HG03159 (cell line): ENCODE measurements at regions not wholly inside any gene's neighbourhood (a gene's known extent, or its start where the extent isn't known, plus 50 kb on each side); places are given as distances from the start of the nearest gene placed in this dataset.
"Not testable (repeated sequence)": the region's sequence is repeated elsewhere in the genome, so short reads cannot be mapped to it uniquely, and the experiment has no call there.

Source experiments
- ATAC-seq: cut with Tn5 transposase; IDR thresholded peaks from one replicate; pipeline ENCODE4 v1.9.1; 2021; ENCODE audit warnings: mild to moderate bottlenecking, moderate library complexity; ENCODE audit not compliant: unreplicated experiment

DNA sequence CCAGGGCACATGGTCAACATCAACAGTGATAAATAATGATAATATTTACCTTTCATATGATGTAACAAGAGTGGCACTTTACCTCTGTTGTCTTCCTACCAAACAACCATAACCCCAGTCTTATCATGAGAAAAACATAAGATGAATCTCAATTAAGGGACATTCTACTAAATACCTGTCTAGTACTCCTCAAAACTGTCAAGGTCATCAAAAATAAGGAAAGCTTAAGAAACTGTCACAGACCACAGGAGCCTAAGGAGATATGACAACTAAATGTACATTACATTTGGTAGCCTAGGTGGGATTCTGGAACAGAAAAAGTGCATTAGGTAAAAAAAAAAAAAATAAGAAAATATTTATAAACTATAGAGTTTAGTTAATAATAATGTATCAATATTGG is 118.1 kb downstream of the CCDC34 start:
- ATAC-seq: no peak

DNA sequence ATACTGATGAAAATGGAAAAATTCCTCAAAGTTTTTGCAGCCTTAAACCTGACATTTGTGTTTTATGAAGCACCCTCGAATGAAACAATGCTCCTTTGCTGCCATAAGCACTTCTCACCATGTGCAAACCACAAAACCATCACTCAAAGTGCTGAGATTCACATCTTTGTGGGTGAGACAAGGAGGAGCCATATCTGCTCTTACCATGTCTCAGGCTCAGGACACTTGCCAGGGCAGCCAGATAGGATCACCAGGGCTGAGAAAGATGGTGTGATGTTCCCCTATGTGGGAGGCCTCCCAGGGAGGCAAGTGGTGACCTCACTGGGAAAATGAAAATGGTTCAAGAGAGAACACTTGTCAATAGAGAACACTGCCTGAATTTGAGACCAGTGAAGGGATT is 120.4 kb downstream of the CCDC34 start:
- ATAC-seq: no peak

GRCh38 chr11:27241311-27242122 is 121.5 kb downstream of the CCDC34 start:
- ATAC-seq: no peak

- ATAC-seq: no peak
These were observed 123.6 kb downstream of the CCDC34 start for GRCh38 chr11:27239305-27239942.

DNA sequence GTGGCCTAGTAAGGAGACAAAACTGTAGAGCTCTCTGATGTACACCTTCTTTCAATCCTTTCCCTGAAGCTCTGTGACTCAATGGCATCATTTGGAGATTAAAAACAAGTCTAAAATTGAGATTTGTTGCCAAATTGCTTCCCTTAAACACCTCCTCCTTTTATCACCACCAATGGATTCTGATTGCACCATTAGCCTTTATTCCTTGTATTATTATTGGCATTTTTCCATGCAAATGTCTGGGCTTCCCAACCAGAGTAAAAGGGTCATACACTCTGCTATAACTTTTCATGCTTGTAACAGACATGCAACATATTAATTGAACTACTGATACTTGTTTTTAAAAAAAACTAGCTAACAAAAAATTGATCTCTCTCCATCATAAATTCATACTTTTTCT is 124.2 kb downstream of the CCDC34 start:
- no peak for ATAC-seq

DNA sequence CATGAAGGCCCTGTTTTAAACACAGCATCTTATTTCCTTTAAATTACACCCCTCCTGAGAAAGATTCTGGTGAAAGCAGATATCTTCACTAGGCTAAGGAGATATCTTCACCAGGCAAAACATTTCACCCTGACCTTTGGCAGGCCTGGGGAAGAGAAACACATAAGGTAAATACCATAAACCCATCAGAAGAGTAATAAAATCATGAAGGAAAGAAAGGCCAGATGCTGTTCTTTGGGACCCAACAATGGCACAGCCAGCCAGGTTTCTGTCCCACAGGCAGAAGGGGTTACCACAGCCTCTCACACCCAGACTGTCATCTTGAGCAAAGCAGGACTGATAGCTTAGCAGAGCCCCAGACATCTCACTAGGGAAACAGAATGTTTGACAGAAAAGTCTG is 125.4 kb downstream of the CCDC34 start:
- ATAC-seq: no peak

DNA sequence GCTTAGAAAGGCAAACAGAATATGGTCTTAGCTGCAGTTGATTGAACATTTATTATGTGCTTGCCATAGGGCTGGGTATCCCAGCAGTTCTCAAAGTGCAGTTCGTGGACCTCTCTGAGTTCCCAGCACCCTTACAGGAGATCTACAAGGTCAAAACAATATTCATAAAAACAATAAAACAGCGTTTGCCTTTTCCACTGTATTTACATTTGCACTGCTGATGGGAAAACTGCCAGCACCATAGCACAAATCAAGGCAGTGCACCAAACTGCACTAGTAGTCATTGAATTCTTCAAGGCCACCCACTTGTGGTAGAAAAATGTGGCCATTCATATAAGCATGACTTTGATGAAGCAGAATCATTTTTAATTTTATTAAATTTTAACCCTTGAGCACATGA is 128.1 kb downstream of the CCDC34 start:
- ATAC-seq: no peak

- peak; percentile 93 for ATAC-seq
These were observed 128.9 kb downstream of the CCDC34 start for GRCh38 chr11:27234043-27234668.

- ATAC-seq: peak; percentile 16
These were observed 129.4 kb downstream of the CCDC34 start for GRCh38 chr11:27233654-27234042.

GRCh38 chr11:27231530-27231929 is 131.5 kb downstream of the CCDC34 start:
- ATAC-seq: no peak

- no peak for ATAC-seq
These were observed 132.8 kb downstream of the CCDC34 start for GRCh38 chr11:27230192-27230572.

DNA sequence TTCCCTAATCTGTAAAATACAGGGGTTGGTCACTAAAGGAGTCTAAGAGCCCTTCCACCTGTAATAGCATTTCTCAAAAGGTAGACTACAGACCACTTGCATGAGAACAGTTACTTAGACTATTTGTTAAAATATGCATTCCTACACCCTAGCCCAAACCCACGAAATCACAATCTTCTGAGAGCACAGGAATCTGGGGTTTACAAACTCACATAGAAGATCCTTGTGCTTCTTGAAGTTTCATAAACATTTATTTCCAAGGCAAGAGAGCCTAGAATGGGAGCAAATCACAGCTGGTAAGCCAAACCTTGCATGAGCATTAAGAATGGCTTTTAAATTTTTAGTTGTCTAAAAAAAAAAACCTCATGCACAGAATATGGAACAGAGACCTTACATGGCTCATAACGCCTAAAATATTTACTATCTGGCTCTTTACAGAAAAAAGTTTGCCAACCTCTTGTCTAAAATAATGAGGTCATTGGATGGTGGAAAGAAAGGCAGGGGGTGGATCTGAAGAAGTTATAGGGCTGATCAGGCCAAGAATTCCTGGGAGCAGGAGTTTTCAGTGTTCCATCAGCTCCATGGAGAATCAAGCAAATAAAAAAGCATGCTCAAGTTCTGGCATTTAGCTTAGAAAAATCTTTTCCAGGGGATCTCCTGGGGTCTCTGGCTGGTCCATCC is 133.4 kb downstream of the CCDC34 start:
- no peak for ATAC-seq

DNA sequence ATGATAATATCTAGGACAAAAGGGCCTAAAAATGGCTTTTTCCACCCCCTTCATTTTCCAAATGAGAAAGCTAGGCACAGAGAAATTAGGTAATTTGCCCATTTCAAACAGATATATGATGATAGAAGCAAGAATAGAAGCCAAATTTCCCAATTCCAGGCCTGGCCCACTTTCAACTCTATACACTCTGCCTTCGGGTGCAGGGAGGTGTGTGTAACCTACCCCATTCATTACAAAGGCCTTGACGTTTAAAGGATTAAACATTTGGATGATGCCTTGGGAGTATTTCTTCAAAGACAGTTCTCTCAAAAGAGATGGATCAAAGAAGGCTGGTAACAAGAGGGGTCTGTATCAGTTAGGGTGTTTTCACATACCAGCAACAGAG is 134.1 kb downstream of the CCDC34 start:
- ATAC-seq: no peak

- ATAC-seq: no peak
These were observed 134.6 kb downstream of the CCDC34 start for GRCh38 chr11:27228232-27228905.

GRCh38 chr11:27227736-27228135 is 135.3 kb downstream of the CCDC34 start:
- no peak for ATAC-seq

DNA sequence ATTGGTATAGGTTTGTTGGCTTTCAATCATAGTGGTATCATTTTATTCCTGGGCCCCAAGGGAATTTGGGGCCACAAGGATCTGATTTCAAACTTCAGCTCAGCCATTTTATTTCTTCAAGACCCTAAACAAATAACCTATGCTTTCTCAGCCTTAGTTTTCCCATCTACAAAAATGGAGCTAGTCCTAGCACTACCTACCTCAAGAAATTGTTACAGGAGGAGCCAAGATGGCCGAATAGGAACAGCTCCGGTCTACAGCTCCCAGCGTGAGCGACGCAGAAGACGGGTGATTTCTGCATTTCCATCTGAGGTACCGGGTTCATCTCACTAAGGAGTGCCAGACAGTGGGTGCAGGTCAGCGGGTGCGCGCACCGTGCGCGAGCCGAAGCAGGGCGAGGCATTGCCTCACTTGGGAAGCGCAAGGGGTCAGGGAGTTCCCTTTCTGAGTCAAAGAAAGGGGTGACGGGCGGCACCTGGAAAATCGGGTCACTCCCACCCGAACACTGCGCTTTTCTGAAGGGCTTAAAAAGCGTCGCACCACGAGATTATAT is 143.5 kb downstream of the CCDC34 start:
- ATAC-seq: not testable (repeated sequence)

GRCh38 chr11:27218421-27219038 is 144.5 kb downstream of the CCDC34 start:
- no peak for ATAC-seq

GRCh38 chr11:27217948-27218420 is 145.0 kb downstream of the CCDC34 start:
- no peak for ATAC-seq

DNA sequence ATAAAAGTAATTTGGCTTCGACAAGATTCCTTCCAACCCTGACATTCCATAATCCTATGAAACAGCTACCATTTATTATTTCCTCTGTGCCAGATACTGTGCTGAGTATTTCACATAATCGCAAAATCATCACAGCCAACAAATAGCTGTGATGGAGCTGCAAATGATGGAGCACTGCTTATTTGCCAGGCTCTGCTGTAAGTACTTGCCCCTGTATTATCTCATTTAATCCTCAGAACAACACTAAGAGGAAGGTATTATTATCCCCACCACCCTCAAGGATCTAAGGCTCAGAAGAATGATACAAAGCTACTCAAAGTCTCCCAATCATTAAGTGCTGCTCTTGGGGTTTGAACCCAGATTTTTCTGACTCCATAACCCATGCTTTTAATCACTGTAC is 145.5 kb downstream of the CCDC34 start:
- no peak for ATAC-seq
